Neural progenitor cell (in vitro differentiated cells): ENCODE measurements at regions not wholly inside any gene's neighbourhood (a gene's known extent, or its start where the extent isn't known, plus 50 kb on each side); places are given as distances from the start of the nearest gene placed in this dataset.
A peak's percentile ranks its signal among the peaks of the same experiment; 100 is the strongest.
"Not testable (repeated sequence)": the region's sequence is repeated elsewhere in the genome, so short reads cannot be mapped to it uniquely, and the experiment has no call there.

Experiments
- DNase-seq: peaks from one replicate; pipeline ENCODE4 v3.0.0-alpha.2; 2016; ENCODE audit warnings: low spot score
- H2AFZ ChIP-seq: fragments of 200-600 bp; sonication (generic); replicated peaks from 2 replicates; pipeline ENCODE4 v1.6.1; 2016; ENCODE audit warnings: antibody characterized with exemption
- H3F3A ChIP-seq: fragments of 200-600 bp; sonication (generic); 2 replicates; pipeline ENCODE4 v1.6.1; 2016; ENCODE audit warnings: antibody characterized with exemption, low read depth
- H3K27ac ChIP-seq: fragments of 200-600 bp; sonication (generic); 2 replicates; pipeline ENCODE4 v1.5.1; 2016; ENCODE audit warnings: mild to moderate bottlenecking
- H3K27me3 ChIP-seq: fragments of 200-600 bp; sonication (generic); 2 replicates; pipeline ENCODE4 v1.6.1; 2016; ENCODE audit warnings: mild to moderate bottlenecking, moderate library complexity
- H3K36me3 ChIP-seq: fragments of 200-600 bp; sonication (generic); 2 replicates; pipeline ENCODE4 v1.5.1; 2016
- H3K4me1 ChIP-seq: fragments of 200-600 bp; sonication (generic); 2 replicates; pipeline ENCODE4 v1.6.1; 2016; ENCODE audit warnings: mixed run types
- H3K4me2 ChIP-seq: fragments of 200-600 bp; sonication (generic); 2 replicates; pipeline ENCODE4 v1.6.1; 2016
- H3K4me3 ChIP-seq: fragments of 200-600 bp; sonication (generic); 2 replicates; pipeline ENCODE4 v1.5.1; 2016
- H3K79me2 ChIP-seq: fragments of 200-600 bp; sonication (generic); 2 replicates; pipeline ENCODE4 v1.6.1; 2016; ENCODE audit warnings: low read depth
- H3K9ac ChIP-seq: fragments of 200-600 bp; sonication (generic); 2 replicates; pipeline ENCODE4 v1.6.1; 2016
- H3K9me3 ChIP-seq: fragments of 200-600 bp; sonication (generic); 2 replicates; pipeline ENCODE4 v1.5.1; 2016; ENCODE audit warnings: low read depth
- H4K20me1 ChIP-seq: fragments of 200-600 bp; sonication (generic); 2 replicates; pipeline ENCODE4 v1.6.1; 2016; ENCODE audit warnings: low read depth
- H3K27ac Mint-ChIP-seq: 3 replicates; pipeline ENCODE4 v1.8.0; 2021; ENCODE audit warnings: mixed read lengths
- H3K27me3 Mint-ChIP-seq: 2 replicates; pipeline ENCODE4 v1.8.0; 2022; ENCODE audit warnings: low read depth, mild to moderate bottlenecking, inconsistent platforms, moderate library complexity, mixed read lengths; ENCODE audit not compliant: insufficient read depth
- H3K36me3 Mint-ChIP-seq: 3 replicates; pipeline ENCODE4 v1.8.0; 2021; ENCODE audit warnings: mixed read lengths
- H3K4me1 Mint-ChIP-seq: 3 replicates; pipeline ENCODE4 v1.8.0; 2021; ENCODE audit warnings: mixed read lengths
- H3K4me3 Mint-ChIP-seq: 3 replicates; pipeline ENCODE4 v1.8.0; 2021; ENCODE audit warnings: mild to moderate bottlenecking, moderate library complexity, mixed read lengths
- H3K9me3 Mint-ChIP-seq: 3 replicates; pipeline ENCODE4 v1.8.0; 2020; ENCODE audit warnings: mixed read lengths
- CTCF ChIP-seq: fragments of 200-600 bp; sonication (generic); IDR thresholded peaks from 2 replicates; pipeline ENCODE4 v1.5.1; 2017; ENCODE audit warnings: antibody characterized with exemption, mild to moderate bottlenecking
- EZH2 ChIP-seq: fragments of 200-600 bp; sonication (generic); IDR thresholded peaks from 2 replicates; pipeline ENCODE4 v1.6.1; 2017; ENCODE audit warnings: antibody characterized with exemption, mild to moderate bottlenecking, moderate library complexity
- EZH2phosphoT487 ChIP-seq: fragments of 200-600 bp; sonication (generic); IDR thresholded peaks from 2 replicates; pipeline ENCODE4 v1.6.1; 2017; ENCODE audit warnings: antibody characterized with exemption

DNA sequence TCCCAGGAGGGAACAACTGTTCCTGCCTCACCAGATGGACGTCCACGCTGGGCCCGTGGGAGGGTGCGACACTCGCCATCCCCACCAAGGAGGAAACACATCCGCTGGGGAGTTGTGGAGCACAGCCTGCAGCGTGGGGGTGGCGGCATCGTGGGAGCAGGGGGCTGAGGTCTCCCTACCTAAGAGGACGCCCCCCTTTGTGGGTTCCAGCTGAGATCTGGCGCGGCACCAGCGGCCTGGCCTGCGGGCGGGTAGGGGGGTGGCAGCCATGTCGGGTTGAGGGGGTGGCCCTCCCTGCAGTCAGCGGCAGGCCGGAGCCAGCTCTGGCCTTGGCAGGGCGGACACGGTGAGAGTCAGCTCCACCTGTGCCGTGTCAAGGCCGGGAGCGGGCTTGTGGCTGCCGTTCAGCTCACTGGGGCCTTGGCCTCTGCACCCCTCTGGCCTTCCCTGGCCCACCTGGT is 116.7 kb upstream of the CIBAR2 start:
- Mint-ChIP-seq H3K9me3 (peaks cover 6% of the 10 kb centered on the region), H3K4me1 (peaks cover 76% of the 10 kb centered on the region), H3K4me3 (no peak overlapping the region), H3K27me3 (peaks cover 25% of the 10 kb centered on the region), H3K36me3 (no peaks in the 10 kb centered on the region), H3K27ac (no peak overlapping the region)
- H3K9ac ChIP-seq: no peak overlapping the region
- TF ChIP-seq EZH2phosphoT487 (no peak), CTCF (no peak), EZH2 (no peak)
- H3K27ac ChIP-seq: no peak overlapping the region
- H2AFZ ChIP-seq: no peak overlapping the region
- H3K27me3 ChIP-seq: no peaks in the 10 kb centered on the region
- H3K9me3 ChIP-seq: no peaks in the 10 kb centered on the region
- H3K79me2 ChIP-seq: no peaks in the 10 kb centered on the region
- H3F3A ChIP-seq: peaks cover 33% of the 10 kb centered on the region
- DNase-seq: no peak
- peaks cover 23% of the 10 kb centered on the region for H4K20me1 ChIP-seq
- no peak overlapping the region for H3K4me3 ChIP-seq
- no peak overlapping the region for H3K4me2 ChIP-seq
- H3K4me1 ChIP-seq: peaks cover 19% of the 10 kb centered on the region
- no peaks in the 10 kb centered on the region for H3K36me3 ChIP-seq

- TF ChIP-seq EZH2: no peak
- no peak overlapping the region for H3K4me3 ChIP-seq
- no peak overlapping the region for H3K27ac ChIP-seq
- H3K4me2 ChIP-seq: no peak overlapping the region
- H3K9me3 ChIP-seq: no peaks in the 10 kb centered on the region
- Mint-ChIP-seq H3K36me3 (no peaks in the 10 kb centered on the region), H3K27ac (peak overlapping the region; percentile 47), H3K4me3 (no peak overlapping the region), H3K27me3 (peaks cover 25% of the 10 kb centered on the region), H3K4me1 (peaks cover 75% of the 10 kb centered on the region), H3K9me3 (peaks cover 6% of the 10 kb centered on the region)
- H3F3A ChIP-seq: peaks cover 40% of the 10 kb centered on the region
- H3K27me3 ChIP-seq: no peaks in the 10 kb centered on the region
- no peaks in the 10 kb centered on the region for H3K79me2 ChIP-seq
- H4K20me1 ChIP-seq: peaks cover 28% of the 10 kb centered on the region
- no peak overlapping the region for H2AFZ ChIP-seq
- DNase-seq: peak; percentile 57
- peaks cover 22% of the 10 kb centered on the region for H3K4me1 ChIP-seq
- H3K9ac ChIP-seq: no peak overlapping the region
- H3K36me3 ChIP-seq: no peaks in the 10 kb centered on the region
Measured at GRCh38 chr16:85229869-85230462, 117.7 kb upstream of the CIBAR2 start.

- not testable (repeated sequence) for H3K9me3 ChIP-seq, H3K36me3 Mint-ChIP-seq, H3K36me3 ChIP-seq, H3K27ac ChIP-seq, H2AFZ ChIP-seq, H3K27me3 ChIP-seq, H3K4me3 ChIP-seq, H3K79me2 ChIP-seq, H3K9ac ChIP-seq, H3K9me3 Mint-ChIP-seq, H3K4me2 ChIP-seq, DNase-seq
- H3K27me3 Mint-ChIP-seq: peaks cover 25% of the 10 kb centered on the region
- peaks cover 69% of the 10 kb centered on the region for H3K4me1 Mint-ChIP-seq
- peaks cover 28% of the 10 kb centered on the region for H4K20me1 ChIP-seq
- H3F3A ChIP-seq: peaks cover 47% of the 10 kb centered on the region
- H3K4me3 Mint-ChIP-seq: peak overlapping the region; percentile 10
- peak overlapping the region; percentile 22 for H3K27ac Mint-ChIP-seq
- peaks cover 22% of the 10 kb centered on the region for H3K4me1 ChIP-seq
Measured at GRCh38 chr16:85230764-85231383, 118.6 kb upstream of the CIBAR2 start.

DNA sequence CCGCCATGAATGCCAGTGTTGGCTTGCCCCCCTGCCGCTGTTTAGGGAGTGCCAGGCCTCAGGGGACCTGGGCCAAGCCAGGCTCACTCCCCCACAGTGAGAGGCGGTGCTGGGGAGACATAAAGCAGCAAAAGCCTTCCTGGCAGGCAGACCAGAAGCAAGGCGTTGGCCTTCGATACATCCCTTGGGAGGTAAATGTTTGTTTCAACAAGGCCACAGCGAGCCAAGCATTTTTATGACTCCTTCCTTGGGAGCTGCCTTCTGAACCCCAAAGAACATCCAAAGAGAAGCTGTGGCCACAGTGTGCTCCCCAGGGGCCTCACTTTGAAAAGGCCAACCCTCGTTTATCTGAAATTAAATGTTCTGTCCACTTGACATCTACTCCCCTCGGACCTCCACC is 119.7 kb upstream of the CIBAR2 start:
- Histone ChIP-seq H3F3A (peaks cover 51% of the 10 kb centered on the region), H3K27me3 (no peaks in the 10 kb centered on the region), H3K4me2 (no peak overlapping the region), H3K9ac (no peak overlapping the region), H3K79me2 (no peaks in the 10 kb centered on the region), H3K4me3 (no peak overlapping the region), H3K9me3 (no peaks in the 10 kb centered on the region), H4K20me1 (peaks cover 28% of the 10 kb centered on the region), H3K4me1 (peaks cover 27% of the 10 kb centered on the region), H3K36me3 (no peaks in the 10 kb centered on the region), H3K27ac (no peak overlapping the region), H2AFZ (no peak overlapping the region)
- Mint-ChIP-seq H3K36me3 (no peaks in the 10 kb centered on the region), H3K4me3 (no peak overlapping the region), H3K4me1 (peaks cover 67% of the 10 kb centered on the region), H3K27ac (no peak overlapping the region), H3K9me3 (peaks cover 6% of the 10 kb centered on the region), H3K27me3 (peaks cover 24% of the 10 kb centered on the region)
- TF ChIP-seq CTCF (no peak), EZH2phosphoT487 (no peak), EZH2 (no peak)
- DNase-seq: no peak
